Hepatocyte (in vitro differentiated cells): ENCODE measurements at regions not wholly inside any gene's neighbourhood (a gene's known extent, or its start where the extent isn't known, plus 50 kb on each side); places are given as distances from the start of the nearest gene placed in this dataset.
"Not testable (repeated sequence)": the region's sequence is repeated elsewhere in the genome, so short reads cannot be mapped to it uniquely, and the experiment has no call there.

Experiments used
- DNase-seq: peaks from one replicate; pipeline ENCODE4 v3.0.0-alpha.2; 2016; ENCODE audit warnings: low spot score
- H2AFZ ChIP-seq: fragments of 200-600 bp; sonication (generic); 2 replicates; pipeline ENCODE4 v1.6.0; 2016; ENCODE audit warnings: antibody characterized with exemption, mild to moderate bottlenecking
- H3K27ac ChIP-seq: fragments of 200-600 bp; sonication (generic); 2 replicates; pipeline ENCODE4 v1.5.1; 2016; ENCODE audit warnings: mild to moderate bottlenecking
- H3K27me3 ChIP-seq: fragments of 200-600 bp; sonication (generic); 2 replicates; pipeline ENCODE4 v1.6.1; 2016
- H3K36me3 ChIP-seq: fragments of 200-600 bp; sonication (generic); replicated peaks from 2 replicates; pipeline ENCODE4 v1.5.1; 2016; ENCODE audit warnings: low read depth; ENCODE audit not compliant: insufficient read depth
- H3K4me1 ChIP-seq: fragments of 200-600 bp; sonication (generic); 2 replicates; pipeline ENCODE4 v1.5.1; 2016; ENCODE audit warnings: mild to moderate bottlenecking, moderate library complexity; ENCODE audit not compliant: insufficient read depth
- H3K4me2 ChIP-seq: fragments of 200-600 bp; sonication (generic); 2 replicates; pipeline ENCODE4 v1.6.0; 2016
- H3K4me3 ChIP-seq: fragments of 200-600 bp; sonication (generic); 2 replicates; pipeline ENCODE4 v1.5.1; 2016; ENCODE audit warnings: mild to moderate bottlenecking
- H3K79me2 ChIP-seq: fragments of 200-600 bp; sonication (generic); 2 replicates; pipeline ENCODE4 v1.6.0; 2017; ENCODE audit warnings: mild to moderate bottlenecking
- H3K9me2 ChIP-seq: fragments of 200-600 bp; sonication (generic); replicated peaks from 2 replicates; pipeline ENCODE4 v1.6.0; 2017; ENCODE audit warnings: mild to moderate bottlenecking; ENCODE audit not compliant: insufficient read depth
- H3K9me3 ChIP-seq: fragments of 200-600 bp; sonication (generic); 2 replicates; pipeline ENCODE4 v1.5.1; 2016; ENCODE audit warnings: low read depth, mild to moderate bottlenecking
- H4K20me1 ChIP-seq: fragments of 200-600 bp; sonication (generic); 2 replicates; pipeline ENCODE4 v1.6.0; 2016; ENCODE audit warnings: mild to moderate bottlenecking; ENCODE audit not compliant: insufficient read depth, poor library complexity, severe bottlenecking
- WGBS: methylation state at CpG from one replicate; pipeline ENCODE4 v1.1.6; 2016; ENCODE audit warnings: low lambda C conversion rate; ENCODE audit errors: missing lambda C conversion rate; 5-methylcytosine and 5-hydroxymethylcytosine counted together

DNA sequence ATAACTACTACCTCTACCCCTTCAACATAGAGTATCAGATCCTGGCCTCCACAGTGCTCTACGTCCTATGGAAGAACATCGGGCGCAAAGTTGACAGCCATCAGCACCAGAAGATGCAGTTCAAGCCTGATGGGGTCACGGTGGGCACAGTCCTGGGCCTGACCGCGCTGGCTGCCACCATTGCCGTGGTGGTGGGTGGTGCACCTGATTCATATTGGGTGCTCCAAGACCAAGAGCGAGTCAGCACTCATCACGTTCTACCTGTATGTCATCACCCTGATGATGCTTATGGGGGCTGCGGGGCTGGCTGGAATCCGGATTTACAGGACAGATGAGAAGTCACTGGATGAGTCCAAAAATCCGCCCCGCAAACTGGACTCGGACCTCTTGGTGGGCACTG is 846.4 kb downstream of the RPIA start:
- H3K79me2 ChIP-seq, H3K4me2 ChIP-seq, H3K4me3 ChIP-seq, H3K4me1 ChIP-seq, H3K27me3 ChIP-seq, H3K9me3 ChIP-seq, H3K9me2 ChIP-seq, H2AFZ ChIP-seq, DNase-seq, H3K36me3 ChIP-seq, H3K27ac ChIP-seq, H4K20me1 ChIP-seq: not testable (repeated sequence)
- WGBS, result 79% methylated on average over 6 of the region's 14 CpGs

DNA sequence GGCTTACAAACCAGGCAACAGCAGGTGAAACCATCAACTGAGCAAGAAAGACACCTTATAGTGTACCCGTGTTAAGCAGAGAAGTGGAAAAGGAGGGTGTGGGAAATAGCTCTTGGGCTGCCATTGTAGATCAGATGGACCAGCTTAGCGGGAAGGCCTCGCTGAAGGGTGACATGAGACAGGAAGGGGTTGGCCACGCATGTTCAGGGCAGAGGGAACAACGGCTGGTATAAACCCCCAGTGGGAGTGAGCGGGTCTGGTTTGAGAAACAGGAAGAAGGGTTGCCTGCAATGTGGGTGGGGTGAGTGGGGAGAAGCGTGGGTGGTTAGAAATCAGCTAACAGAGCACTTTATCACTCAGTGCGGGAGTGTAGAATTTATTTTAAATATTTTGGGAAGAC is 852.6 kb downstream of the RPIA start:
- H3K27me3 ChIP-seq, H4K20me1 ChIP-seq, H3K9me2 ChIP-seq, H3K9me3 ChIP-seq, H3K27ac ChIP-seq, DNase-seq, H3K4me3 ChIP-seq, H2AFZ ChIP-seq, H3K4me2 ChIP-seq, H3K36me3 ChIP-seq, H3K79me2 ChIP-seq, H3K4me1 ChIP-seq: not testable (repeated sequence)
- WGBS, result 72% methylated on average over 5 of the region's 8 CpGs

DNA sequence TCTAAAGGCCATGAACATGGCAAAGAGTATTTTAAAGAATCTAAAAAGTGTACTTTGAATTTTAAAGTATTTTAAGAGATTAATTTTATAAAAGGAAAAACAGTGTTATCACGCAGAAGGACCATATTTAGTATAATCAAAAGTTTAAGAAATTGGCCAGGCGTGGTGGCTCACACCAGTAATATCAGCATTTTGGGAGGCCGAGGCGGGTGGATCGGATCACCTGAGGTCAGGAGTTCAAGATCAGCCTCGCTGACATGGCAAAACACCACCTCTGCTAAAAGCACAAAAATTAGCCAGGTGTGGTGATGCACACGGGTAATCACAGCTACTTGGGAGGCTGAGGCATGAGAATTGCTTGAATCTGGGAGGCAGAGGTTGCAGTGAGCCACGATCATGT is 887.7 kb downstream of the RPIA start:
- not testable (repeated sequence) for H3K9me3 ChIP-seq, H3K9me2 ChIP-seq, H3K27me3 ChIP-seq, H4K20me1 ChIP-seq, H3K36me3 ChIP-seq, H3K27ac ChIP-seq, H3K4me3 ChIP-seq, H3K79me2 ChIP-seq, DNase-seq, H3K4me2 ChIP-seq, H2AFZ ChIP-seq, H3K4me1 ChIP-seq
- WGBS, result 65% methylated on average over 6 of the region's 8 CpGs

DNA sequence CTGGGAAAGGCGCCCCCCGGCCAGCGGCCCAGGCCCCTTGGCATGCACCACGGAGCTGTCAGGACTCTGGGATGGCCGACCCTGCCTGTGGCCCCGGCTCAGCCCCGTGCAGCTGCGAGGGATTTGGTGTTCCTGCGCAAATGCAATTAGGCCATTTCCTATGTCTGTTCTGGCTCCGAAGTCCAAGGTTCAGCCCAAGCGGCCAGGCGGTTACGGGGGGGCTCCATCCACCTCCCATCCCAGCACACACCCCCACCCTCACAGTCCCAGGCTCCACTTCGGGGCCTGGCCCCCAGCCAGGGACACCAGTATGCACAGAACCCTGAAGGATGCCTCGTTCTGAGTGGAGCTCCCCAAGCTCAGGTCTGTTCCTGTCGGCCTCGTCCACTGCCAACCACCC is 891.3 kb downstream of the RPIA start:
- DNase-seq, H3K36me3 ChIP-seq, H3K79me2 ChIP-seq, H3K4me1 ChIP-seq, H2AFZ ChIP-seq, H3K27me3 ChIP-seq, H4K20me1 ChIP-seq, H3K27ac ChIP-seq, H3K4me3 ChIP-seq, H3K9me2 ChIP-seq, H3K4me2 ChIP-seq, H3K9me3 ChIP-seq: not testable (repeated sequence)
- 92% methylated on average over 4 of the region's 17 CpGs for WGBS

DNA sequence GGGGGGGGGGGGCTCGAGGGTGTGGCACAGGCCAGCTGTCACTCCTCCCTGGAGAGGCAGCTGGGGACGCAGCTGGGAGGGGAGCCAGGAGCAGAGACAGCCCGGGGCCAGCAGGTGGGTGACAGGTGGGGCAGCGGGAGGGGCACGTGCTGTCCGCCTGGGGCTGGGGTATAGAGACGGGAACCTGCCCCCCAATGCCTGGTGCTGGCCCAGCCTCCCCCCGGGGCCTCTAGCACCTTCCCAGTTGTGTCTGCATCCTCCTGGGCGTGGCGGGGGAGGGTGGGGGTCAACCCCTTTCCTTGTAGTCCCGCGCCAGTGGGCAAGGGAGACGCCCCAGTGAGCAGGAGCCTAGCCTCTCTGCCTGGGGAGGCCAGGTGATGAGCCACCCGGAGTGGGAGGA is 892.6 kb downstream of the RPIA start:
- not testable (repeated sequence) for H3K9me2 ChIP-seq, H3K9me3 ChIP-seq, H3K27ac ChIP-seq, H4K20me1 ChIP-seq, H3K36me3 ChIP-seq, H3K4me2 ChIP-seq, H3K27me3 ChIP-seq, H3K4me3 ChIP-seq, DNase-seq, H3K79me2 ChIP-seq, H2AFZ ChIP-seq, H3K4me1 ChIP-seq
- no CpG with 5 or more reads among the region's 14 CpGs for WGBS

- not testable (repeated sequence) for H3K36me3 ChIP-seq, H3K4me3 ChIP-seq, H3K27me3 ChIP-seq, H3K4me1 ChIP-seq, H3K9me3 ChIP-seq, DNase-seq, H3K4me2 ChIP-seq, H2AFZ ChIP-seq, H3K79me2 ChIP-seq, H3K27ac ChIP-seq, H4K20me1 ChIP-seq, H3K9me2 ChIP-seq
- 90% methylated on average over 2 of the region's 21 CpGs for WGBS
These were observed 893.5 kb downstream of the RPIA start for GRCh38 chr2:89584868-89585557.

GRCh38 chr2:89585558-89585920 is 894.1 kb downstream of the RPIA start:
- H3K9me3 ChIP-seq, DNase-seq, H3K4me2 ChIP-seq, H3K79me2 ChIP-seq, H3K36me3 ChIP-seq, H3K27ac ChIP-seq, H3K4me1 ChIP-seq, H3K4me3 ChIP-seq, H4K20me1 ChIP-seq, H3K27me3 ChIP-seq, H3K9me2 ChIP-seq, H2AFZ ChIP-seq: not testable (repeated sequence)
- 91% methylated on average over 27 of the region's 34 CpGs for WGBS

GRCh38 chr2:89599843-89600242 is 908.4 kb downstream of the RPIA start:
- not testable (repeated sequence) for H3K4me3 ChIP-seq, DNase-seq, H3K27ac ChIP-seq, H3K9me3 ChIP-seq, H3K4me1 ChIP-seq, H3K79me2 ChIP-seq, H3K27me3 ChIP-seq, H2AFZ ChIP-seq, H3K4me2 ChIP-seq, H4K20me1 ChIP-seq, H3K9me2 ChIP-seq, H3K36me3 ChIP-seq
- 69% methylated on average over 3 of the region's 4 CpGs for WGBS

DNA sequence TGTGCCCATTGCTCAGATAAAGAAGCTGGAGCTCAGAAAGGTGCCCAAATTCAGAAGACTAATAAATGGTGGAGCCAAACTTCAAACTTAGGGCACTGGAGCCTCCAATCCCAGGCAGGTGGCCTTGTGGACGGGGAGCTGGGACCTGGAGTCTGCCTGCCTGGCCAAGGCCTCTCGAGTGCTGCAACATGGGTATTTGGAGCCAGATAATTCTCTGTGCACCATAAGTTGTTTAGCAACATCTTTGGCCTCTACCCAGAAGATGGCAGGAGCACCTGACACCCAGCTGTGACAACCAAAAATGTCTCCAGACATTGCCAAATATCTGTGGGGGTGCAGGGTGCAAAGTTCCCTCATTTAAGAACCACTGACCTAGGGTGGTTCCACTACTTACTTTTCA is 915.0 kb downstream of the RPIA start:
- H3K27me3 ChIP-seq, H3K9me3 ChIP-seq, H3K9me2 ChIP-seq, H3K4me1 ChIP-seq, DNase-seq, H3K4me2 ChIP-seq, H3K4me3 ChIP-seq, H3K79me2 ChIP-seq, H2AFZ ChIP-seq, H4K20me1 ChIP-seq, H3K36me3 ChIP-seq, H3K27ac ChIP-seq: not testable (repeated sequence)
- whole genome bisulfite sequencing, result 39% methylated on average over 2 of the region's 2 CpGs
